CD4-positive, alpha-beta T cell (primary cell): ENCODE measurements at regions not wholly inside any gene's neighbourhood (a gene's known extent, or its start where the extent isn't known, plus 50 kb on each side); places are given as distances from the start of the nearest gene placed in this dataset.

Experiments used
- ATAC-seq: fragments of 200-7000 bp; cut with Tn5 transposase; one replicate; pipeline ENCODE4 v1.10.0; 2022; ENCODE audit warnings: mild to moderate bottlenecking; ENCODE audit not compliant: poor library complexity
- CTCF ChIA-PET: fragments of 350-600 bp; sonication (Branson Sonifier 250); formaldehyde crosslinking; loops from one replicate; lab custom pipeline; 2021; ENCODE audit warnings: antibody characterized with exemption, inconsistent platforms; lab: Charles Lee
- POLR2A ChIA-PET: fragments of 350-600 bp; sonication (Branson Sonifier 250); formaldehyde crosslinking; loops from one replicate; lab custom pipeline; 2021; ENCODE audit warnings: antibody characterized with exemption, inconsistent platforms; lab: Charles Lee
- DNase-seq, 14 experiments: peaks; one replicate each; pipeline ENCODE4 v3.0.0-alpha.2; 2013 to 2020; ENCODE audit warnings: mixed read lengths in 2 of 14
- H3K27ac ChIP-seq, 2 donors: one replicate each; pipeline versions ENCODE4 v1.5.1 to v1.7.0; 2013; ENCODE audit warnings: low read length in 2 of 2, low read depth in 1 of 2, mild to moderate bottlenecking in 1 of 2
- H3K27me3 ChIP-seq, 2 experiments: 1 replicate in 1 of 2; 2 replicates in 1 of 2; pipeline versions ENCODE4 v1.6.1 to v1.7.0; 2013; ENCODE audit warnings: low read length in 2 of 2, control low read depth in 1 of 2, mild to moderate bottlenecking in 1 of 2, moderate library complexity in 1 of 2; ENCODE audit not compliant: insufficient read depth in 2 of 2, control insufficient read depth in 1 of 2
- H3K36me3 ChIP-seq: one replicate; pipeline ENCODE4 v1.6.1; 2013; ENCODE audit warnings: low read length, control low read depth; ENCODE audit not compliant: insufficient read depth
- H3K4me1 ChIP-seq: one replicate; pipeline ENCODE4 v1.6.1; 2013; ENCODE audit warnings: low read length, control low read depth; ENCODE audit not compliant: insufficient read depth
- H3K4me3 ChIP-seq: one replicate; pipeline ENCODE4 v1.5.1; 2013; ENCODE audit warnings: mild to moderate bottlenecking, low read length, moderate library complexity
- H3K9me3 ChIP-seq, 2 experiments: 1 replicate in 1 of 2; 2 replicates in 1 of 2; pipeline versions ENCODE4 v1.6.1 to v1.7.0; 2013; ENCODE audit warnings: low read length in 2 of 2, mild to moderate bottlenecking in 2 of 2, control low read depth in 1 of 2, moderate library complexity in 1 of 2; ENCODE audit not compliant: control insufficient read depth in 1 of 2, insufficient read depth in 1 of 2
- H3K27ac Mint-ChIP-seq: one replicate; pipeline ENCODE4 v1.8.0; 2020; ENCODE audit warnings: mixed read lengths
- H3K27me3 Mint-ChIP-seq: one replicate; pipeline ENCODE4 v1.8.0; 2021; ENCODE audit warnings: mixed read lengths
- H3K36me3 Mint-ChIP-seq: one replicate; pipeline ENCODE4 v1.8.0; 2021; ENCODE audit warnings: low read depth, mixed read lengths
- H3K4me1 Mint-ChIP-seq: one replicate; pipeline ENCODE4 v1.8.0; 2021; ENCODE audit warnings: low read depth, mixed read lengths
- H3K4me3 Mint-ChIP-seq: one replicate; pipeline ENCODE4 v1.8.0; 2020; ENCODE audit warnings: mild to moderate bottlenecking, mixed read lengths
- H3K9me3 Mint-ChIP-seq: one replicate; pipeline ENCODE4 v1.8.0; 2020; ENCODE audit warnings: mixed read lengths
- intact Hi-C, 2 experiments: fragments of 100-400 bp; cut with DNase I in 1 of 2; cut with micrococcal nuclease in 1 of 2; formaldehyde crosslinking; loops; one replicate each; pipeline versions ENCODE4 v1.15.1 to v1.9.0; 2023 to 2025; cut with DNase I, micrococcal nuclease
- TF ChIP-seq, protein P1 (sequence below): fragments of 200-600 bp; IDR thresholded peaks from one replicate; pipeline ENCODE4 v1.8.0; 2022; ENCODE audit warnings: antibody characterized with exemption, mild to moderate bottlenecking

DNA sequence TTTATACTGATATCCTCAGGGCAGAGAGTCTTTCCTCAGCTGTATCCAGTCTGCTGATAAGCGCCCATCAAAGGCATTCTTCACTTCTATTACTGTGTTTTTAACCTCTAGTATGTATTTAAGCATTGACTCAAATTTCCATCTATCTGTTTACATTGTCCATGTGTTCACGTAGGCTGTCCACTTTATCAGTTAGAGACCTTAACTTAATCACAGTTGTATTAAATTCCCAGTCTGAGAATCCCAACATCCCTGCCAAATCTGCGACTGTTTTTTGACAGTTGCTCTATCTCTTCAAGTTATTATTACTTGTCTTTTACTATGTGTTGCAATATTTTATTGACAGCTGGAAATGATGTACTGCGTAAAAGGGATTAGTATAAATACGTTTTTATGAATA, 1613.7 kb upstream of the MIR17HG start:
- Histone ChIP-seq H3K36me3 (no peaks in the 10 kb centered on the region), H3K4me3 (no peak overlapping the region), H3K9me3 (peaks cover 0 to 8% of the 10 kb centered on the region in 2 experiments), H3K4me1 (no peaks in the 10 kb centered on the region), H3K27me3 (no peaks in the 10 kb centered on the region), H3K27ac (no peak overlapping the region)
- ChIA-PET CTCF (no interaction called here), POLR2A (no interaction called here)
- TF ChIP-seq, protein P1, sequence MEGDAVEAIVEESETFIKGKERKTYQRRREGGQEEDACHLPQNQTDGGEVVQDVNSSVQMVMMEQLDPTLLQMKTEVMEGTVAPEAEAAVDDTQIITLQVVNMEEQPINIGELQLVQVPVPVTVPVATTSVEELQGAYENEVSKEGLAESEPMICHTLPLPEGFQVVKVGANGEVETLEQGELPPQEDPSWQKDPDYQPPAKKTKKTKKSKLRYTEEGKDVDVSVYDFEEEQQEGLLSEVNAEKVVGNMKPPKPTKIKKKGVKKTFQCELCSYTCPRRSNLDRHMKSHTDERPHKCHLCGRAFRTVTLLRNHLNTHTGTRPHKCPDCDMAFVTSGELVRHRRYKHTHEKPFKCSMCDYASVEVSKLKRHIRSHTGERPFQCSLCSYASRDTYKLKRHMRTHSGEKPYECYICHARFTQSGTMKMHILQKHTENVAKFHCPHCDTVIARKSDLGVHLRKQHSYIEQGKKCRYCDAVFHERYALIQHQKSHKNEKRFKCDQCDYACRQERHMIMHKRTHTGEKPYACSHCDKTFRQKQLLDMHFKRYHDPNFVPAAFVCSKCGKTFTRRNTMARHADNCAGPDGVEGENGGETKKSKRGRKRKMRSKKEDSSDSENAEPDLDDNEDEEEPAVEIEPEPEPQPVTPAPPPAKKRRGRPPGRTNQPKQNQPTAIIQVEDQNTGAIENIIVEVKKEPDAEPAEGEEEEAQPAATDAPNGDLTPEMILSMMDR = no peak
- DNase-seq (no peak), ATAC-seq (no peak)
- Mint-ChIP-seq H3K4me1 (no peaks in the 10 kb centered on the region), H3K36me3 (no peaks in the 10 kb centered on the region), H3K9me3 (peaks cover 9% of the 10 kb centered on the region), H3K27ac (no peak overlapping the region), H3K27me3 (no peaks in the 10 kb centered on the region), H3K4me3 (no peak overlapping the region)
- intact Hi-C loops = no loop called here

- ATAC-seq (no peak), DNase-seq (no peak)
- H3K27ac Mint-ChIP-seq = no peak overlapping the region
- H3K27ac ChIP-seq = no peak overlapping the region
- no peaks in the 10 kb centered on the region for H3K36me3 Mint-ChIP-seq
- CTCF ChIA-PET = no interaction called here
- intact Hi-C loops = no loop called here
- no peak overlapping the region for H3K4me3 ChIP-seq
- H3K4me1 Mint-ChIP-seq = no peaks in the 10 kb centered on the region
- peaks cover 6 to 8% of the 10 kb centered on the region in 2 experiments for H3K9me3 ChIP-seq
- peaks cover 8% of the 10 kb centered on the region for H3K9me3 Mint-ChIP-seq
- POLR2A ChIA-PET = no interaction called here
- no peaks in the 10 kb centered on the region for H3K27me3 Mint-ChIP-seq
- TF ChIP-seq, protein P1 = no peak
- H3K4me3 Mint-ChIP-seq = no peak overlapping the region
- no peaks in the 10 kb centered on the region for H3K27me3 ChIP-seq
- H3K36me3 ChIP-seq = no peaks in the 10 kb centered on the region
- H3K4me1 ChIP-seq = no peaks in the 10 kb centered on the region
Measured at GRCh38 chr13:89737051-89737450, 1610.4 kb upstream of the MIR17HG start.

DNA sequence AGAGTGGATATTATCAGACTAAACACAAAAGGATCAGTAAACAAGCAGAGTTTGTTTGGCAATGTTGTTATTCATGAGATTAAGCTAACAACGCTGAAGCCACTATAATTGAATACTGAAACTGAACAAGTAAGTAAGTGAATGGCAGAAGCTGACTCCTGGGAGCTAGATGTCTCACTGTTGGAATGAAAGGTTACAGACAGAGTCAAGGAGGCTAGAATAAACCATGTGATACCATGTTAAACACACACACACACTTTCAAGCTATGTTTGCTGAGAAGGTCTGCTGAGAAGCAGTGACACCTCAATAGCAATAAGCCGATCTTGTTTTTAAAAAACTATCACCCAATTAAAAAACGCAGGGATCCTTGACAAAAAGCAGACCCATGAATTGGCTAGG, 1609.4 kb upstream of the MIR17HG start:
- intact Hi-C loops = no loop called here
- peaks cover 7% of the 10 kb centered on the region for H3K9me3 Mint-ChIP-seq
- no peak overlapping the region for H3K4me3 Mint-ChIP-seq
- no peak overlapping the region for H3K4me3 ChIP-seq
- H3K27me3 Mint-ChIP-seq = no peaks in the 10 kb centered on the region
- no peak overlapping the region for H3K27ac Mint-ChIP-seq
- peaks cover 6 to 8% of the 10 kb centered on the region in 2 experiments for H3K9me3 ChIP-seq
- no peaks in the 10 kb centered on the region for H3K27me3 ChIP-seq
- POLR2A ChIA-PET = no interaction called here
- CTCF ChIA-PET = no interaction called here
- H3K36me3 Mint-ChIP-seq = no peaks in the 10 kb centered on the region
- H3K27ac ChIP-seq = no peak overlapping the region
- DNase-seq (no peak), ATAC-seq (no peak)
- no peaks in the 10 kb centered on the region for H3K4me1 Mint-ChIP-seq
- no peaks in the 10 kb centered on the region for H3K4me1 ChIP-seq
- H3K36me3 ChIP-seq = no peaks in the 10 kb centered on the region
- TF ChIP-seq, protein P1 = no peak
